KMS-11 (cell line): ENCODE measurements at regions not wholly inside any gene's neighbourhood (a gene's known extent, or its start where the extent isn't known, plus 50 kb on each side); places are given as distances from the start of the nearest gene placed in this dataset.

Experiments used
- H2AFZ ChIP-seq: fragments of 200-600 bp; sonication (generic); 2 replicates; pipeline ENCODE4 v1.6.1; 2016; ENCODE audit warnings: antibody characterized with exemption, mixed run types, low read depth
- H3K27ac ChIP-seq: fragments of 200-600 bp; sonication (generic); 2 replicates; pipeline ENCODE4 v1.6.1; 2016; ENCODE audit warnings: mild to moderate bottlenecking, mixed run types
- H3K27me3 ChIP-seq: fragments of 200-600 bp; sonication (generic); 2 replicates; pipeline ENCODE4 v1.6.1; 2017; ENCODE audit warnings: mild to moderate bottlenecking, low read depth, mixed run types, moderate library complexity; ENCODE audit not compliant: insufficient read depth
- H3K36me3 ChIP-seq: fragments of 200-600 bp; sonication (generic); 2 replicates; pipeline ENCODE4 v1.6.1; 2017; ENCODE audit warnings: mild to moderate bottlenecking, mixed run types; ENCODE audit not compliant: insufficient read depth
- H3K4me1 ChIP-seq: fragments of 200-600 bp; sonication (generic); 2 replicates; pipeline ENCODE4 v1.6.1; 2016; ENCODE audit warnings: mild to moderate bottlenecking, low read depth, mixed run types; ENCODE audit not compliant: poor library complexity, severe bottlenecking
- H3K4me2 ChIP-seq: fragments of 200-600 bp; sonication (generic); 2 replicates; pipeline ENCODE4 v1.7.0; 2016; ENCODE audit warnings: mild to moderate bottlenecking, mixed run types
- H3K4me3 ChIP-seq: fragments of 200-600 bp; sonication (generic); IDR thresholded peaks from 2 replicates; pipeline ENCODE4 v1.6.1; 2017; ENCODE audit warnings: low read depth, low read length, mixed read lengths; ENCODE audit not compliant: insufficient read depth
- H3K79me2 ChIP-seq: fragments of 200-600 bp; sonication (generic); 2 replicates; pipeline ENCODE4 v1.6.1; 2016; ENCODE audit warnings: low read depth, mixed run types; ENCODE audit not compliant: insufficient read depth
- H3K9ac ChIP-seq: fragments of 200-600 bp; sonication (generic); 2 replicates; pipeline ENCODE4 v1.6.1; 2016; ENCODE audit warnings: mild to moderate bottlenecking, mixed run types
- H4K20me1 ChIP-seq: fragments of 200-600 bp; sonication (generic); 2 replicates; pipeline ENCODE4 v1.6.1; 2016; ENCODE audit warnings: mild to moderate bottlenecking, mixed run types; ENCODE audit not compliant: insufficient read depth
- TF ChIP-seq, protein P1 (sequence below): fragments of 200-600 bp; sonication (generic); conservative IDR thresholded peaks from 2 replicates; pipeline ENCODE4 v1.6.1; 2017; ENCODE audit warnings: low read depth, mild to moderate bottlenecking, antibody characterized with exemption, low read length, moderate library complexity, mixed read lengths

- Histone ChIP-seq H3K4me1 (no peaks in the 10 kb centered on the region), H3K9ac (no peak overlapping the region)
- TF ChIP-seq, protein P1, sequence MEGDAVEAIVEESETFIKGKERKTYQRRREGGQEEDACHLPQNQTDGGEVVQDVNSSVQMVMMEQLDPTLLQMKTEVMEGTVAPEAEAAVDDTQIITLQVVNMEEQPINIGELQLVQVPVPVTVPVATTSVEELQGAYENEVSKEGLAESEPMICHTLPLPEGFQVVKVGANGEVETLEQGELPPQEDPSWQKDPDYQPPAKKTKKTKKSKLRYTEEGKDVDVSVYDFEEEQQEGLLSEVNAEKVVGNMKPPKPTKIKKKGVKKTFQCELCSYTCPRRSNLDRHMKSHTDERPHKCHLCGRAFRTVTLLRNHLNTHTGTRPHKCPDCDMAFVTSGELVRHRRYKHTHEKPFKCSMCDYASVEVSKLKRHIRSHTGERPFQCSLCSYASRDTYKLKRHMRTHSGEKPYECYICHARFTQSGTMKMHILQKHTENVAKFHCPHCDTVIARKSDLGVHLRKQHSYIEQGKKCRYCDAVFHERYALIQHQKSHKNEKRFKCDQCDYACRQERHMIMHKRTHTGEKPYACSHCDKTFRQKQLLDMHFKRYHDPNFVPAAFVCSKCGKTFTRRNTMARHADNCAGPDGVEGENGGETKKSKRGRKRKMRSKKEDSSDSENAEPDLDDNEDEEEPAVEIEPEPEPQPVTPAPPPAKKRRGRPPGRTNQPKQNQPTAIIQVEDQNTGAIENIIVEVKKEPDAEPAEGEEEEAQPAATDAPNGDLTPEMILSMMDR = no peak
Observed at GRCh38 chr1:55696181-55696754, 481.1 kb upstream of the USP24 start.

GRCh38 chr1:55695552-55695951 is 480.4 kb upstream of the USP24 start:
- TF ChIP-seq, protein P1 = no peak
- H4K20me1 ChIP-seq = no peaks in the 10 kb centered on the region
- H3K9ac ChIP-seq = no peak overlapping the region
- H3K4me2 ChIP-seq = no peak overlapping the region
- H3K4me1 ChIP-seq = no peaks in the 10 kb centered on the region
- H3K4me3 ChIP-seq = no peak overlapping the region
- no peak overlapping the region for H3K27ac ChIP-seq
- no peaks in the 10 kb centered on the region for H3K27me3 ChIP-seq
- H3K36me3 ChIP-seq = no peaks in the 10 kb centered on the region
- no peaks in the 10 kb centered on the region for H3K79me2 ChIP-seq
- H2AFZ ChIP-seq = no peak overlapping the region

More at GRCh38 chr1:55696181-55696754, 481.1 kb upstream of the USP24 start:
- H2AFZ ChIP-seq = no peak overlapping the region
- no peak overlapping the region for H3K4me3 ChIP-seq
- H4K20me1 ChIP-seq = no peaks in the 10 kb centered on the region
- H3K27me3 ChIP-seq = no peaks in the 10 kb centered on the region
- no peak overlapping the region for H3K27ac ChIP-seq
- H3K79me2 ChIP-seq = no peaks in the 10 kb centered on the region
- no peaks in the 10 kb centered on the region for H3K36me3 ChIP-seq
- H3K4me2 ChIP-seq = no peak overlapping the region

- H3K9ac ChIP-seq = no peak overlapping the region
- H4K20me1 ChIP-seq = no peaks in the 10 kb centered on the region
- no peak overlapping the region for H2AFZ ChIP-seq
- H3K27me3 ChIP-seq = no peaks in the 10 kb centered on the region
- H3K4me2 ChIP-seq = no peak overlapping the region
- H3K4me1 ChIP-seq = no peaks in the 10 kb centered on the region
- TF ChIP-seq, protein P1 = no peak
- H3K36me3 ChIP-seq = no peaks in the 10 kb centered on the region
- no peaks in the 10 kb centered on the region for H3K79me2 ChIP-seq
- H3K4me3 ChIP-seq = no peak overlapping the region
- H3K27ac ChIP-seq = no peak overlapping the region
Observed at GRCh38 chr1:55695151-55695550, 480.0 kb upstream of the USP24 start.

DNA sequence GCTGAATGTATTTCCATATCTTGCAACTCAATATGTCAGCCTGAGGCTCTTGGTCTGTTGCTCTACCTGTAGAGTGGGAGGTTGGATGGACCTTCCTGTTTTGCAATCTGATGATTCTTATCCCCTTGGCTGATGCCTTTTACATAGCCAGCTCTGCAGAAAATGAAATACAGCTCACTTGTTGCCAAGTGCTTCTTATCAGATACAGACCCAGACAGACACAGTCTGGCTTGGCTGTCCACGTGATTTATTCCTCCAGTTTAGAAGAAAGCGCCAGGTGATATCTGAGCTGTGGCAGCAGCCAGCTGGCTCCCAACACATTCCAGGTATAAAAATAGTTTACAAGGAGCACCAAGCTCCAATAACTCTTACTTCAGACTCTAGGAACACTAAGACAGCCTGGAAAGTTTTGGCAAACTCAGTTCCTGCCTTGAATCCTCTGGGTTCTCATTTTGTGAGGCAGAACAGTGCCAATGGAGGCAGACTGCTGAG is 479.2 kb upstream of the USP24 start:
- H3K4me1 ChIP-seq = no peaks in the 10 kb centered on the region
- no peak overlapping the region for H3K9ac ChIP-seq
- H3K27me3 ChIP-seq = no peaks in the 10 kb centered on the region
- no peaks in the 10 kb centered on the region for H3K79me2 ChIP-seq
- H2AFZ ChIP-seq = no peak overlapping the region
- no peak overlapping the region for H3K4me3 ChIP-seq
- H3K27ac ChIP-seq = no peak overlapping the region
- TF ChIP-seq, protein P1 = no peak
- H3K36me3 ChIP-seq = no peaks in the 10 kb centered on the region
- no peaks in the 10 kb centered on the region for H4K20me1 ChIP-seq
- no peak overlapping the region for H3K4me2 ChIP-seq
